Gastrocnemius medialis (tissue), 4 donors: ENCODE measurements at regions not wholly inside any gene's neighbourhood (a gene's known extent, or its start where the extent isn't known, plus 50 kb on each side); places are given as distances from the start of the nearest gene placed in this dataset.
A peak's percentile ranks its signal among the peaks of the same experiment; 100 is the strongest.

Source experiments
- ATAC-seq, 2 donors: fragments of 150-250 bp; one replicate each; pipeline ENCODE4 v1.9.1; 2016
- DNase-seq, 2 donors: peaks; one replicate each; pipeline ENCODE4 v3.0.0-alpha.2; 2019
- H3K27ac ChIP-seq, 4 donors: fragments of 200-600 bp; sonication (generic); 1 replicate in 1 of 4; 2 replicates in 3 of 4; pipeline ENCODE4 v1.5.1; 2016 to 2018; ENCODE audit warnings: mild to moderate bottlenecking in 2 of 4, moderate library complexity in 1 of 4
- H3K27me3 ChIP-seq, 3 donors: fragments of 200-600 bp; sonication (generic) in 2 of 3; 1 replicate in 1 of 3; 2 replicates in 2 of 3; pipeline versions ENCODE4 v1.5.1 to v1.6.0; 2016 to 2019; ENCODE audit warnings: mild to moderate bottlenecking in 1 of 3, moderate library complexity in 1 of 3
- H3K36me3 ChIP-seq, 2 donors: fragments of 200-600 bp; sonication (generic) in 1 of 2; one replicate each; pipeline ENCODE4 v1.5.1; 2017 to 2018
- H3K4me1 ChIP-seq, 2 donors: fragments of 200-600 bp; sonication (generic) in 1 of 2; one replicate each; pipeline ENCODE4 v1.5.1; 2016 to 2017; ENCODE audit warnings: mild to moderate bottlenecking in 2 of 2
- H3K4me3 ChIP-seq, 4 donors: fragments of 200-600 bp; sonication (generic) in 3 of 4; 1 replicate in 1 of 4; 2 replicates in 3 of 4; pipeline ENCODE4 v1.5.1; 2016 to 2019; ENCODE audit warnings: mild to moderate bottlenecking in 2 of 4
- H3K9me3 ChIP-seq, 3 donors: fragments of 200-600 bp; sonication (generic) in 2 of 3; 1 replicate in 1 of 3; 2 replicates in 2 of 3; pipeline ENCODE4 v1.5.1; 2016 to 2019
- CTCF ChIP-seq, 5 experiments: fragments of 450-650 bp in 3 of 5; fragments of 200-600 bp in 2 of 5; sonication (generic) in 2 of 5; IDR thresholded peaks in 4 of 5; conservative IDR thresholded peaks in 1 of 5; 1 replicate in 4 of 5; 2 replicates in 1 of 5; pipeline ENCODE4 v1.5.1; 2016 to 2019; ENCODE audit warnings: antibody characterized with exemption in 5 of 5, mild to moderate bottlenecking in 3 of 5, moderate library complexity in 3 of 5
- POLR2A ChIP-seq, 2 donors: fragments of 450-650 bp; IDR thresholded peaks; one replicate each; pipeline ENCODE4 v1.6.1; 2017; ENCODE audit warnings: antibody characterized with exemption in 2 of 2, mild to moderate bottlenecking in 2 of 2, moderate library complexity in 2 of 2
- in situ Hi-C, 4 donors: fragments of 200-750 bp; cut with MboI; loops; one replicate each; pipeline versions ENCODE4 v1.15.0 to v1.8.0; 2017; ENCODE audit warnings: low sequenced_read_pairs in 4 of 4
- intact Hi-C: fragments of 100-400 bp; cut with DNase I; formaldehyde crosslinking; loops from one replicate; pipeline ENCODE4 v1.15.1; 2023; ENCODE audit warnings: low total_unique reads

DNA sequence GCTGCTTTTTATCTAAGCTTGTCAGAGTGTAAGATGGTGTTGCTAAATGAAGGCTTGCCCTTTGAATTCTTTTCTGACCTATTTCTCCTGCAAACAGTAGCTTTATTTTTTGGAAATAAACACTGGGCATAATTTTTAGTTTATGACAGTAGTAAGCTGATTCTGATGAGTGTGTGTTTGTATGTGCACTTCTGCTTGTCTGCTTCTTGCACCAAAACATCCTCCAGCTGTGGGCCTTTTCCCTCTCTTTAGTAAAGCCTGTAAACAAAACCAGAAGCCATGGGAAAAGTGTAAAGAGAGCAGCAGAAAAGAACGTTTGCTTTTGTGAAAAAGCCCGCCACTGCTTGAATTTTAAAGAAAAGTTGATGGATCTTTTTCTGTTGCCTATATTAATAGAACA, 136.4 kb upstream of the IL12A start:
- no peak for ATAC-seq

GRCh38 chr3:159852821-159853505, 135.7 kb upstream of the IL12A start:
- peak; percentile 87 to 92 for DNase-seq
- Histone ChIP-seq H3K36me3 (no peaks in the 10 kb centered on the region), H3K4me1 (peaks cover 64 to 72% of the 10 kb centered on the region in 2 donors), H3K9me3 (no peaks in the 10 kb centered on the region), H3K27ac (peak overlapping the region; percentile 86 to 97 (median 92)), H3K27me3 (no peaks in the 10 kb centered on the region), H3K4me3 (peak overlapping the region; percentile 51 to 69 (median 60))
- no peak for TF ChIP-seq CTCF (IDR thresholded peaks at IDR 0.05 in 4 of 5, conservative IDR thresholded peaks at IDR 0.05 in 1 of 5)
- peak; percentile 74 to 83 for TF ChIP-seq POLR2A (IDR thresholded peaks at IDR 0.05)
- peak; percentile 66 to 73 for ATAC-seq
- in situ Hi-C loops (no loop called here), intact Hi-C loops (loop anchor here (1.0 to 10.0 kb wide), 5 partner anchors 11 to 1022 kb away; partner anchors contain the start of genes KPNA4 and PPM1L)

More for the DNA sequence above, 136.4 kb upstream of the IL12A start:
- H3K27me3 ChIP-seq = no peaks in the 10 kb centered on the region
- in situ Hi-C loops (no loop called here), intact Hi-C loops (loop anchor here (1.0 to 10.0 kb wide), 5 partner anchors 10 to 1023 kb away; partner anchors contain the start of genes KPNA4 and PPM1L)
- peak overlapping the region; percentile 86 to 97 (median 92) for H3K27ac ChIP-seq
- no peaks in the 10 kb centered on the region for H3K36me3 ChIP-seq
- peaks cover 64 to 72% of the 10 kb centered on the region in 2 donors for H3K4me1 ChIP-seq
- DNase-seq = no peak
- TF ChIP-seq CTCF (IDR thresholded peaks at IDR 0.05 in 4 of 5, conservative IDR thresholded peaks at IDR 0.05 in 1 of 5) = no peak
- TF ChIP-seq POLR2A (IDR thresholded peaks at IDR 0.05) = no peak
- no peaks in the 10 kb centered on the region for H3K9me3 ChIP-seq
- H3K4me3 ChIP-seq = peak overlapping the region; percentile 51 to 69 (median 60)

GRCh38 chr3:159853506-159853864, 135.2 kb upstream of the IL12A start:
- TF ChIP-seq CTCF (IDR thresholded peaks at IDR 0.05 in 4 of 5, conservative IDR thresholded peaks at IDR 0.05 in 1 of 5) (no peak), POLR2A (IDR thresholded peaks at IDR 0.05) (no peak)
- ATAC-seq (no peak), DNase-seq (no peak)
- in situ Hi-C loops (no loop called here), intact Hi-C loops (loop anchor here (10.0 kb wide), 4 partner anchors 711 to 1021 kb away; partner anchors contain the start of genes KPNA4 and PPM1L)
- peak overlapping the region; percentile 86 to 97 (median 92) for H3K27ac ChIP-seq
- H3K27me3 ChIP-seq = no peaks in the 10 kb centered on the region
- H3K36me3 ChIP-seq = no peaks in the 10 kb centered on the region
- peak overlapping the region; percentile 51 to 69 (median 60) for H3K4me3 ChIP-seq
- peaks cover 64 to 72% of the 10 kb centered on the region in 2 donors for H3K4me1 ChIP-seq
- H3K9me3 ChIP-seq = no peaks in the 10 kb centered on the region

- H3K27ac ChIP-seq = peak overlapping the region; percentile 86 to 97 (median 92)
- no peaks in the 10 kb centered on the region for H3K36me3 ChIP-seq
- in situ Hi-C loops (no loop called here), intact Hi-C loops (loop anchor here (10.0 kb wide), 4 partner anchors 710 to 1020 kb away; partner anchors contain the start of genes KPNA4 and PPM1L)
- H3K4me3 ChIP-seq = peak overlapping the region; percentile 51 to 69 (median 60)
- DNase-seq = peak; percentile 66 to 75
- ATAC-seq = peak; percentile 62 to 66
- peaks cover 65 to 79% of the 10 kb centered on the region in 2 donors for H3K4me1 ChIP-seq
- TF ChIP-seq POLR2A (IDR thresholded peaks at IDR 0.05) (peak; percentile 50 to 58), CTCF (IDR thresholded peaks at IDR 0.05 in 4 of 5, conservative IDR thresholded peaks at IDR 0.05 in 1 of 5) (no peak)
- no peaks in the 10 kb centered on the region for H3K9me3 ChIP-seq
- H3K27me3 ChIP-seq = no peaks in the 10 kb centered on the region
Measured at GRCh38 chr3:159854500-159855124, 134.0 kb upstream of the IL12A start.
